GM10266 (cell line): ENCODE measurements at regions not wholly inside any gene's neighbourhood (a gene's known extent, or its start where the extent isn't known, plus 50 kb on each side); places are given as distances from the start of the nearest gene placed in this dataset.

Source experiments
- DNase-seq: peaks from one replicate; pipeline ENCODE4 v3.0.0; 2012; ENCODE audit errors: extremely low spot score
- CTCF ChIP-seq: IDR thresholded peaks from 2 replicates; pipeline ENCODE4 v1.5.1; 2012; ENCODE audit warnings: mild to moderate bottlenecking, low read depth; ENCODE audit not compliant: control insufficient read depth, insufficient read depth; ENCODE audit errors: missing control alignments

DNA sequence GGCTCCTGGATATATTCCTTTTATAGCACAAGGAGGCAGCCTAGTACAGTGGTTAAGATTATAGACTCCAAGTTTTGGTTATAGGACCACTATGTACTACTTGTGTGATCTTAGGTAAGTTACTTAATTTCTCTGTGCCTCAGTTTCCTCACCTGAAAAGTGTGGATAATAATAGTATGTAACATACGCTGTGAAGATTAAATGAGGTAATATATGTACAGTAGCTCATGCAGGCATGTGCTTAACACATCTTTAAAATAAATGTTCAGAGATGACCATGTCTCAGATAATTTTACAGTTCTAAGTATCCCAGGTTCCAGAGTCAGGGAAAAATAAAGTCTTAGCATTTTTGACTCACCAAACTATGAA lies 55.7 kb upstream of the TRABD2B start:
- TF ChIP-seq CTCF: no peak

GRCh38 chr1:48051466-48052126 lies 54.4 kb upstream of the TRABD2B start:
- no peak for TF ChIP-seq CTCF
- no peak for DNase-seq

More for the DNA sequence above, 55.7 kb upstream of the TRABD2B start:
- no peak for DNase-seq

GRCh38 chr1:48049823-48050535 lies 52.8 kb upstream of the TRABD2B start:
- no peak for TF ChIP-seq CTCF
- DNase-seq: no peak

- no peak for DNase-seq
- no peak for TF ChIP-seq CTCF
Observed at GRCh38 chr1:48048980-48049379, 51.8 kb upstream of the TRABD2B start.

- DNase-seq: no peak
- no peak for TF ChIP-seq CTCF
Observed at GRCh38 chr1:48048064-48048463, 50.9 kb upstream of the TRABD2B start.

DNA sequence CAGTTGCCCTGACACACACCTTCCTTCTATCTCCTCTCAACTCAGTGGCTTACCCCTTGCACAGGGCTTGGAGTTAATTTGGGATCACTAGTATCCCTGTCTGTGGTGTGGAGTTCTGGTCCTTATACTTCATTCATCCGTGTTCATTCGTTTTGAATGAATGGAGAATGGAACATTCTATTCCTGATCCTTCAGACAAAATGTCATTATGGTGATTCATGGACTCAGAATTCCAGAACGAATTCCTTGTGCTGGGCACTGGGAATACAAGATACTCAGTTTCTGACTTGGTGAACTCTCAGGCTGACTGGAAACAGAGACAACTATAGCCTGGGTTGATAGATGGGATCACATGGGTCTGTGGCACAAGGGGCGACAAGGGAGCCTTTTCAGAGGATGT lies 49.9 kb upstream of the TRABD2B start:
- DNase-seq: no peak
- TF ChIP-seq CTCF: no peak
